Activated CD4-positive, alpha-beta T cell treated with anti-CD3 and anti-CD28 coated beads for 36 hours (primary cell): ENCODE measurements at regions not wholly inside any gene's neighbourhood (a gene's known extent, or its start where the extent isn't known, plus 50 kb on each side); places are given as distances from the start of the nearest gene placed in this dataset.
"Not testable (repeated sequence)": the region's sequence is repeated elsewhere in the genome, so short reads cannot be mapped to it uniquely, and the experiment has no call there.

Experiments
- ATAC-seq: fragments of 200-7000 bp; cut with Tn5 transposase; one replicate; pipeline ENCODE4 v1.10.0; 2021; ENCODE audit warnings: mild to moderate bottlenecking, moderate library complexity
- CTCF ChIA-PET: fragments of 350-600 bp; sonication (Branson Sonifier 250); formaldehyde crosslinking; loops from one replicate; lab custom pipeline; 2021; ENCODE audit warnings: antibody characterized with exemption; lab: Charles Lee
- POLR2A ChIA-PET: fragments of 350-600 bp; sonication (Branson Sonifier 250); formaldehyde crosslinking; loops from one replicate; lab custom pipeline; 2021; ENCODE audit warnings: antibody characterized with exemption, inconsistent platforms; lab: Charles Lee
- DNase-seq: peaks from one replicate; pipeline ENCODE4 v3.0.0-alpha.2; 2020
- H3K27ac Mint-ChIP-seq: one replicate; pipeline ENCODE4 v1.8.0; 2021; ENCODE audit warnings: mixed read lengths
- H3K27me3 Mint-ChIP-seq: one replicate; pipeline ENCODE4 v1.8.0; 2021; ENCODE audit warnings: mixed read lengths
- H3K36me3 Mint-ChIP-seq: one replicate; pipeline ENCODE4 v1.8.0; 2021; ENCODE audit warnings: low read depth, mixed read lengths
- H3K4me1 Mint-ChIP-seq: one replicate; pipeline ENCODE4 v1.8.0; 2021; ENCODE audit warnings: mixed read lengths
- H3K4me3 Mint-ChIP-seq: one replicate; pipeline ENCODE4 v1.8.0; 2021; ENCODE audit warnings: mild to moderate bottlenecking, moderate library complexity, mixed read lengths
- H3K9me3 Mint-ChIP-seq: one replicate; pipeline ENCODE4 v1.8.0; 2021; ENCODE audit warnings: low read depth, mixed read lengths
- intact Hi-C, 2 experiments: fragments of 100-400 bp; cut with DNase I in 1 of 2; cut with micrococcal nuclease in 1 of 2; formaldehyde crosslinking; loops; one replicate each; pipeline versions ENCODE4 v1.14.2 to v1.15.1; 2022 to 2024; cut with DNase I, micrococcal nuclease

DNA sequence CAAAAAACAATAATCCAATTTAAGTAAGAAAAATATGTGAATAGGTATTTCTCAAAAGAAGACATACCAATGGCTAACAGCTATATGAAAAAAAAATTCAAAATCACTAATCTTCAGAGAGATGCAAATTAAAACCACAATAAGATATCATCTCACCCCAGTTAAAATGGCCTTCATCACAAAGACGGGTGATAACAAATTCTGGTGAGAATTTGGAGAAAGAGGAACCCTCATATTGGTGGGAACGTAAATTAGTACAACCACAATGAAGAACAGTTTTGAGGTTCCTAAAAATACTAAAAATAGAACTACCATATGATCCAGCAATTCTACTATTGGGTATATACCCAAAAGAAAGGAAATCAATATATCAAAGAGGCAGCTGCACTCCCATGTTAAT, 94.3 kb downstream of the TMEM167A start:
- no peak for ATAC-seq
- CTCF ChIA-PET: no interaction called here
- Mint-ChIP-seq H3K36me3 (no peaks in the 10 kb centered on the region), H3K4me3 (no peak overlapping the region), H3K27ac (no peak overlapping the region), H3K4me1 (no peaks in the 10 kb centered on the region), H3K9me3 (peaks cover 2% of the 10 kb centered on the region), H3K27me3 (peaks cover 4% of the 10 kb centered on the region)
- POLR2A ChIA-PET: no interaction called here
- DNase-seq: no peak
- intact Hi-C loops: no loop called here

DNA sequence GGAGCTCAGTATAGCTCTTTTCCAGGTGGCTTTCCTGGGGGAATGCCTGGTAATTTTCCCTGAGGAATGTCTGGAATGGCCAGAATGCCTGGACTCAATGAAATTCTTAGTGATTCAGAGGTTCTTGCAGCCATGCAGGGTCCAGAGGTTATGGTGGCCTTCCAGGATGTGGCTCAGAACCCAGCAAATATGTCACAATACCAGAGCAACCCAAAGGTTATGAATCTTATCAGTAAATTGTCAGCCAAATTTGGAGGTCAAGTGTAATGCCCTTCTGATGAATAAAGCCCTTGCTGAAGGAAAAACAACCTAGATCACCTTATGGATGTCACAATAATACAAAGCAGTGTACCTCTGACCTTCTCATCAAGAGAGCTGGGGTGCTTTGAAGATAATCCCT, 100.3 kb downstream of the TMEM167A start:
- CTCF ChIA-PET, H3K4me3 Mint-ChIP-seq, ATAC-seq, H3K4me1 Mint-ChIP-seq, H3K27ac Mint-ChIP-seq, DNase-seq, H3K27me3 Mint-ChIP-seq, H3K36me3 Mint-ChIP-seq, intact Hi-C loops, POLR2A ChIA-PET: not testable (repeated sequence)
- H3K9me3 Mint-ChIP-seq: peaks cover 22% of the 10 kb centered on the region

DNA sequence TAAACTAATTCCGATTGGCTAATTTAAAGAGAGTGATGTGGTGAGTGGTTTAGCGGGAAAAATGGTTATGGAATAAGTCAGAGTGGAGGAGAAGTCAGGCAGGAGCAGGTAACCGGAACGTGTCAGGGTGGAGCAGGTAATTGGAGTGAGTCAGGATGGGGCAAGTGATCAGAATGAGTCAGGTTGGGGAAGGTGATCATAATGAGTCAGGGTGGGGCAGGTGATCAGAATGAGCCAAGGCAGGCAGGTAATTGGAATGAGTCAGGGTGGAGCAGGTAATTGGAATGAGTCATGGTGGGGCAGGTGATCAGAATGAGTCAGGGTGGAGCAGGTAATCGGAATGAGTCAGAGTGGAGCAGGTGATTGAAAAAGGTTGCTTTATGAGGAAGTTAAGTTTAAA, 101.4 kb downstream of the TMEM167A start:
- Mint-ChIP-seq H3K4me3 (no peak overlapping the region), H3K9me3 (peaks cover 22% of the 10 kb centered on the region), H3K27me3 (peaks cover 2% of the 10 kb centered on the region), H3K27ac (no peak overlapping the region), H3K4me1 (no peaks in the 10 kb centered on the region), H3K36me3 (peaks cover 9% of the 10 kb centered on the region)
- CTCF ChIA-PET: no interaction called here
- intact Hi-C loops: no loop called here
- ATAC-seq: peak; percentile 51
- peak; percentile 10 for DNase-seq
- POLR2A ChIA-PET: no interaction called here

GRCh38 chr5:82975396-82975795, 101.8 kb downstream of the TMEM167A start:
- Mint-ChIP-seq H3K9me3 (peaks cover 22% of the 10 kb centered on the region), H3K27me3 (peaks cover 2% of the 10 kb centered on the region), H3K36me3 (peaks cover 9% of the 10 kb centered on the region), H3K27ac (no peak overlapping the region), H3K4me1 (no peaks in the 10 kb centered on the region), H3K4me3 (no peak overlapping the region)
- intact Hi-C loops: no loop called here
- DNase-seq: peak; percentile 10
- ATAC-seq: no peak
- POLR2A ChIA-PET: interaction anchor here (0.6 kb wide), 1 partner anchor 602 kb away, joined by 4 read pairs; no protein-coding TSS in a partner anchor
- CTCF ChIA-PET: no interaction called here

DNA sequence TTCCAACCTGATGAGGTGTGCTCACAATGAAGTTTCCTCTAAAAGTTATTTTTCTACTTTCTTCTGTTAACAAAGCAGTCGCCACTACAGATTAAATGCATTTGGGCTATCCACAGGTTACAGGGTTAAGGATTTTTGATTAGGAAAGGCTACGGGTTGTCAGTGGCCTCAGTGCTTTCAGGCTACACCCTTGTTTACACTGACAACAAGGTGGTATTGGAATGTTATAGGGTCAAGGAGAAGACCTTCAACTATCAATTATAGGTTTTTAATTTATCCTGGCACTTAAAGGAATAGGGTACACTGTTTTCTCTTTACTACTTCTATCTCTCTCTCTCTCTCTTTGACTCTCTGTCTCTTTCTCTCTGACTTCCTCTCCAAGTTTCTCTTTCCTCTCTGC, 102.8 kb downstream of the TMEM167A start:
- peaks cover 25% of the 10 kb centered on the region for H3K9me3 Mint-ChIP-seq
- POLR2A ChIA-PET, ATAC-seq, H3K4me1 Mint-ChIP-seq, H3K27me3 Mint-ChIP-seq, H3K27ac Mint-ChIP-seq, CTCF ChIA-PET, intact Hi-C loops, H3K36me3 Mint-ChIP-seq, H3K4me3 Mint-ChIP-seq, DNase-seq: not testable (repeated sequence)

- ChIA-PET POLR2A (no interaction called here), CTCF (no interaction called here)
- Mint-ChIP-seq H3K9me3 (peaks cover 29% of the 10 kb centered on the region), H3K4me1 (peaks cover 15% of the 10 kb centered on the region), H3K27me3 (peaks cover 2% of the 10 kb centered on the region), H3K27ac (no peak overlapping the region), H3K36me3 (peaks cover 9% of the 10 kb centered on the region), H3K4me3 (no peak overlapping the region)
- intact Hi-C loops: no loop called here
- no peak for DNase-seq
- no peak for ATAC-seq
Measured at GRCh38 chr5:82971901-82972300, 105.3 kb downstream of the TMEM167A start.

DNA sequence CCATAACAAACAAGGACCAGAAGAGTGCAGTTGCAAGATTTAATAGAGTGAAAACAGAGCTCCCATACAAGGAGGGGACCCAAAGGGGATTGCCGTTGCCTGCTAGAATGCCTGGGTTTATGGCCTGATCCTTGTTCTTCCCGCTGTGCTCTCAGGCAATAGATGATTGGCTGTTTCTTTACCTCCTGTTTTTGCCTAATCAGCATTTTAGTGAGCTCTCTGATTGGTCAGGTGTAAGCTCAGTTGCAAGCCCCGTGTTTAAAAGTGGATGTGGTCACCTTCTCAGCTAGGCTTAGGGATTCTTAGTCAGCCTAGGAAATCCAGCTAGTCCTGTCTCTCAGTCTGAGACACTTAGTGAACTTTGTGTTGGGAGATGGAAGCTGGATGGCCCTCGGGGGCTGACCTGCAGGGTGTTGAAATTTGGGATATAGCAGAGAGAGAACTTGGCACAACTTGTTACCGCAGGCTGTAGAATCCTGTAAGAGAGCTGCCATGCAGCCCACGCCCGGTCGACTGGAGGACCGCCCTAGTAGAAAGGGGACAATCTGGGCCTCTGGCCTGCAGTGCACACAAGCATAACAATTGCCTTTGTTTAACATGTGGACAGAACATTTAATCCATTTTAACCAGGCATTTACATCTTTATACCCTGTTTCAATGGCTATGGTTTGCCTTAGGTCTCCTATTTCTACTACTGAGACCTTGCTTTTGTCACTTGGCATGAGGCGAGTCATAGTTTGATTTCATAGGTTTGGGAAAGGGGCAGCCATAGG, 106.0 kb downstream of the TMEM167A start:
- ATAC-seq: not testable (repeated sequence)

GRCh38 chr5:82969221-82969976, 107.8 kb downstream of the TMEM167A start:
- intact Hi-C loops: loop anchor here (2.0 to 10.0 kb wide), 2 partner anchors 293 to 615 kb away; no protein-coding TSS in a partner anchor
- H3K36me3 Mint-ChIP-seq, H3K27me3 Mint-ChIP-seq, H3K9me3 Mint-ChIP-seq, POLR2A ChIA-PET, H3K4me3 Mint-ChIP-seq, CTCF ChIA-PET: not testable (repeated sequence)
- Mint-ChIP-seq H3K27ac (peak overlapping the region; percentile 16), H3K4me1 (peaks cover 15% of the 10 kb centered on the region)
- peak; percentile 66 for DNase-seq
- ATAC-seq: peak; percentile 91

More for the DNA sequence above, 106.0 kb downstream of the TMEM167A start:
- CTCF ChIA-PET, H3K36me3 Mint-ChIP-seq, H3K27me3 Mint-ChIP-seq, intact Hi-C loops, DNase-seq, H3K27ac Mint-ChIP-seq, H3K4me3 Mint-ChIP-seq, POLR2A ChIA-PET: not testable (repeated sequence)
- Mint-ChIP-seq H3K9me3 (peaks cover 26% of the 10 kb centered on the region), H3K4me1 (peaks cover 15% of the 10 kb centered on the region)

DNA sequence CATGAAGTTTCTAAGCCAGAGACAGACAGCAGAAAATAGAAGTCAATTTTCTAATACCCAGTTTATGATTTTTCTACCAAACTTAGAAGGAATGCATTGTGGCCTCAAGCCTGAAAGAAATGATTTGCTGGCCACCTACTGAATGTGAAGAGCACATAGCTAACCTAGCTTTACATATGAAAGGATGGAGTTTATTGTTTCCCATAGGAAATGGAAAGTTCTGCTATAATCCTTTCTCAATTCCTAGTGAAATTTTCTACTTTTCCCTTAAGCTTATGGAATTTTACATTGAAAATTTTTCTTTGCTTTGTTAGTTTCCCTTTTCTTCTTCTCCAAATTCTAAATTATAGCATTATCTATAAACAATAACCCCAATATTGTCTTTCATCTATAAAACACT, 110.1 kb downstream of the TMEM167A start:
- ATAC-seq (no peak), DNase-seq (no peak)
- Mint-ChIP-seq H3K4me3 (no peak overlapping the region), H3K9me3 (peaks cover 10% of the 10 kb centered on the region), H3K4me1 (peaks cover 15% of the 10 kb centered on the region), H3K27ac (no peak overlapping the region), H3K27me3 (no peaks in the 10 kb centered on the region), H3K36me3 (no peaks in the 10 kb centered on the region)
- ChIA-PET POLR2A (no interaction called here), CTCF (no interaction called here)
- intact Hi-C loops: loop anchor here in 1 of 2 experiments (10.0 kb wide), 1 partner anchor 612 kb away; no protein-coding TSS in a partner anchor

DNA sequence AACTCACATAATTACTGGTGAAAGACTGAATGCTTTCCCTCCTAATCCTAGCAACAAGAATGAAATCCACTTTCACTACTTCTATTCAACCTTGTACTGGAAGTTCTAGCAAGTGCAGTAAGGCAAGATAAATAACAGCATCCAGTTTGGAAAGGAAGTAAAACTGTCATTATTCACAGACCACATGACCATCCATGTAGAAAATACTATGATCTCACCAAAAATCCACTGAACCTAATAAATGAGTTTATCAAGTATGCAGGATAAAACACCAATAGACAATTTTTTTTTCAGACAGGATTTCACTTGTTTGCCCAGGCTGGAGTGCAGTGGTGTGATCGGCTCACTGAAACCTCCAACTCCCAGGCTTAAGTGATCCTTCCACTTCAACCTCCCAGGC, 117.7 kb downstream of the TMEM167A start:
- POLR2A ChIA-PET: no interaction called here
- CTCF ChIA-PET: no interaction called here
- Mint-ChIP-seq H3K27me3 (no peaks in the 10 kb centered on the region), H3K4me3 (no peak overlapping the region), H3K4me1 (no peaks in the 10 kb centered on the region), H3K36me3 (peaks cover 3% of the 10 kb centered on the region), H3K9me3 (peaks cover 13% of the 10 kb centered on the region), H3K27ac (no peak overlapping the region)
- ATAC-seq: no peak
- DNase-seq: no peak
- intact Hi-C loops: no loop called here

GRCh38 chr5:82956600-82956999, 120.6 kb downstream of the TMEM167A start:
- POLR2A ChIA-PET: no interaction called here
- H3K9me3 Mint-ChIP-seq: peaks cover 13% of the 10 kb centered on the region
- H3K27me3 Mint-ChIP-seq: no peaks in the 10 kb centered on the region
- CTCF ChIA-PET: no interaction called here
- H3K36me3 Mint-ChIP-seq: peaks cover 3% of the 10 kb centered on the region
- H3K27ac Mint-ChIP-seq: no peak overlapping the region
- ATAC-seq (no peak), DNase-seq (no peak)
- H3K4me1 Mint-ChIP-seq: no peaks in the 10 kb centered on the region
- no peak overlapping the region for H3K4me3 Mint-ChIP-seq
- intact Hi-C loops: no loop called here

- no peaks in the 10 kb centered on the region for H3K4me1 Mint-ChIP-seq
- peaks cover 2% of the 10 kb centered on the region for H3K36me3 Mint-ChIP-seq
- no peaks in the 10 kb centered on the region for H3K27me3 Mint-ChIP-seq
- POLR2A ChIA-PET: no interaction called here
- CTCF ChIA-PET: no interaction called here
- no peak overlapping the region for H3K4me3 Mint-ChIP-seq
- no peak overlapping the region for H3K27ac Mint-ChIP-seq
- intact Hi-C loops: no loop called here
- H3K9me3 Mint-ChIP-seq: peaks cover 12% of the 10 kb centered on the region
- ATAC-seq: no peak
- DNase-seq: no peak
Measured at GRCh38 chr5:82952326-82952725, 124.9 kb downstream of the TMEM167A start.
